ENCODE measurements at regions not wholly inside any gene's neighbourhood (a gene's known extent, or its start where the extent isn't known, plus 50 kb on each side); places are given as distances from the start of the nearest gene placed in this dataset.

DNA sequence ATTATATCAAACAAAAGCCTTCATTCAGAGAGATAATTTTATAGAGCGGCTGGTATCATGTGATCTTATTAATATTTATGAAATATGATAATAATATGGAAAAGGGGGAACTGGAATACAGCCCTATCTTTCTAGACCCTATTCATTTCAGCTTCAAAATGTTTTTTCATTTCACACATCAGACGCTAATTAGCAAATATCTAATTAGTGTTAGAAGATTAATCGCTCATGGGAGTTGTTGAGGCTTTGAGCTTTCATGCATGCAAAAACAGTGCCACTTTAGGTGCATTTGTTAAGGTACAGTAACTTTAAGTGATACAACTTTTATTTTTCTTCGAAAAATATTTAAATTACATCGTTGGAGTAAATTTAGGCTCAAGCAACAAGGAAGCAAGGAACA, 751.7 kb upstream of the WWC1 start:
- TF ChIP-seq POLR2A (IDR thresholded peaks at IDR 0.05): no peak
- TF ChIP-seq, protein P1, sequence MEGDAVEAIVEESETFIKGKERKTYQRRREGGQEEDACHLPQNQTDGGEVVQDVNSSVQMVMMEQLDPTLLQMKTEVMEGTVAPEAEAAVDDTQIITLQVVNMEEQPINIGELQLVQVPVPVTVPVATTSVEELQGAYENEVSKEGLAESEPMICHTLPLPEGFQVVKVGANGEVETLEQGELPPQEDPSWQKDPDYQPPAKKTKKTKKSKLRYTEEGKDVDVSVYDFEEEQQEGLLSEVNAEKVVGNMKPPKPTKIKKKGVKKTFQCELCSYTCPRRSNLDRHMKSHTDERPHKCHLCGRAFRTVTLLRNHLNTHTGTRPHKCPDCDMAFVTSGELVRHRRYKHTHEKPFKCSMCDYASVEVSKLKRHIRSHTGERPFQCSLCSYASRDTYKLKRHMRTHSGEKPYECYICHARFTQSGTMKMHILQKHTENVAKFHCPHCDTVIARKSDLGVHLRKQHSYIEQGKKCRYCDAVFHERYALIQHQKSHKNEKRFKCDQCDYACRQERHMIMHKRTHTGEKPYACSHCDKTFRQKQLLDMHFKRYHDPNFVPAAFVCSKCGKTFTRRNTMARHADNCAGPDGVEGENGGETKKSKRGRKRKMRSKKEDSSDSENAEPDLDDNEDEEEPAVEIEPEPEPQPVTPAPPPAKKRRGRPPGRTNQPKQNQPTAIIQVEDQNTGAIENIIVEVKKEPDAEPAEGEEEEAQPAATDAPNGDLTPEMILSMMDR (IDR thresholded peaks at IDR 0.05): no peak
